G401 (cell line): ENCODE measurements at regions not wholly inside any gene's neighbourhood (a gene's known extent, or its start where the extent isn't known, plus 50 kb on each side); places are given as distances from the start of the nearest gene placed in this dataset.
"Not testable (repeated sequence)": the region's sequence is repeated elsewhere in the genome, so short reads cannot be mapped to it uniquely, and the experiment has no call there.

Experiments
- DNase-seq: peaks from one replicate; pipeline ENCODE4 v3.0.0-alpha.2; 2015; ENCODE audit warnings: low spot score
- in situ Hi-C: cut with HindIII; loops from 2 replicates; pipeline ENCODE4 v1.10.0; 2016; ENCODE audit warnings: low sequenced_read_pairs, mixed read lengths

- in situ Hi-C loops, result not testable (repeated sequence)
Observed at GRCh38 chr17:6373599-6373998, 61.3 kb downstream of the AIPL1 start.

GRCh38 chr17:6366221-6366666, 68.7 kb downstream of the AIPL1 start:
- no peak for DNase-seq
- in situ Hi-C loops, result no loop called here

More at GRCh38 chr17:6373599-6373998, 61.3 kb downstream of the AIPL1 start:
- not testable (repeated sequence) for DNase-seq

- DNase-seq, result no peak
- in situ Hi-C loops, result no loop called here
Observed at GRCh38 chr17:6365200-6365943, 69.5 kb downstream of the AIPL1 start.

DNA sequence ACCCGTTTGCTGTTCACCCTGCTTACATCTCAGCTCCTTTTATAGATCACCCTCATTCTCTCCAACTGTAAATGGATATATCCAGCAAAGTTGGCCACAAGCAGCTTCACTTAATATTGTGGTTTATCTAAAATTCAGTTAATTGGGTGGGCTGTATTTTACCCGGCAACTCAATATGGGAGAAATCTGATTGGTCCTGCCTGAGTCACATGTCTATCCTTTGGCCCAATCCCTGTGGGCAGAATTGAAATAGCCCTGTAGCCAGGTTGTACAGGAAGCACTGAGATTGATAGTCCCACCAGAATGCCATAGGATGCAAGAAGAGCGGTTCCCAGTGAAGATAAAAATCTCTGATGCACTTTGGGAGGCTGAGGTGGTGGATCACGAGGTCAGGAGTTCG, 73.2 kb downstream of the AIPL1 start:
- in situ Hi-C loops, result no loop called here
- DNase-seq, result no peak

DNA sequence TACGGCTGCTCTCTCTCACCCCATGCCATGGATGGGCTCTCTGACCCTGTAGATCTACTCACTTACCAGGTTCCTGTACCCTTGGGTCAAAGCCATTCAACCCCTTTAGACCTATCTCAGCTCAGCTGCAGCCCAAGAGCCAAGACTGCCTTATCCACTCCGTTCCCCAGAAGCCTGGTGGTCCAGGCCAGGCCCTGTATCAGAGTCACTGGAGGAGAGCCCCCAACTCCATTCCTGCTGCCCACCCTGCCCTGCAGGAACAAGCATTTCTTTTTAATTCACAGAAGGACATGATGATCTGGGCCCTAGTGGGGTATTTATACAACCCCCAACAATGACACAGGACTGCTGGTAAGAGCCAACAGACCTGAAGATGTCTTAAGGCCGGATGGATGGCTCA, 76.8 kb downstream of the AIPL1 start:
- DNase-seq, result no peak
- in situ Hi-C loops, result no loop called here

- in situ Hi-C loops, result no loop called here
- DNase-seq, result no peak
Observed at GRCh38 chr17:6356562-6356961, 78.4 kb downstream of the AIPL1 start.

DNA sequence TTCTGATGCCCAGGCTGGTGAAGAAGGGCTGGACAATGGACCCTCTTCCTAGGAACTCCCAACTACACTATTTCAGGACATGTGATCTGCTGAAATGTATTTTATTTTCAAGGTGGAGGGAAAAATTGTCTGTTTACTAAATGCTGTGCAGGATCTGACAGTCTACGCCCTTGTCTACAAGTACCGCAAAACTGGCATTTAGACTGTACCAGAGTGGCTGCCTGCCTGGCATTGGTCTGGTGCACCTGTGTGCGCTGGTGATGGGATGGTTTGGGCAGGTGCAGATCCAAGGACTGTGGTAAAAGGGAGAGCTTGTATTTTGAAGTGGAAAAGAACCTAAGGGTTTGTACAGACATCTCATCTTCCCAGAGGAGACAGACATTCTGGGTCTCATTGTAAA, 79.7 kb downstream of the AIPL1 start:
- in situ Hi-C loops, result no loop called here

GRCh38 chr17:6352801-6353560, 81.9 kb downstream of the AIPL1 start:
- in situ Hi-C loops, result no loop called here
- no peak for DNase-seq

More for the DNA sequence above, 79.7 kb downstream of the AIPL1 start:
- DNase-seq, result no peak

- in situ Hi-C loops, result no loop called here
- DNase-seq, result no peak
Observed at GRCh38 chr17:6352016-6352415, 82.9 kb downstream of the AIPL1 start.

DNA sequence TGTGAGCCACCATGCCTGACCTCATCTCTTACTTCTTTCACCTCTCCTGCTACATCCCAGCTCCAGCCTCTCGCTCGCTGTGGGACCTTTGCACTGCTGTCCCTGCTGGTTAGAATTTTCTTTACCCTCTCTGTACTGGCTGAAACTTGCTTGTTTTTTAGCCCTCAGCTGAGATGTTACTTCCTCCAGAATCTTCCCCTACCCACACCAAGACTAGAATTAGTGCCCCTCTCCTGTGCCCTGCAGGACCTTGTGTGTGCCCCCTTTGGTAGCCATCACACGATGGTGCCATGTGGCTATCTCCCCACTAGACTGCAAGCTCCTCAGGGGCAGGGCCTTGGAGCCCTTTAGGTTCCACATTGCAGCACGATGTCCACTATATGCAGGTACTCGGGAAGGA, 84.1 kb downstream of the AIPL1 start:
- in situ Hi-C loops, result no loop called here
- no peak for DNase-seq

DNA sequence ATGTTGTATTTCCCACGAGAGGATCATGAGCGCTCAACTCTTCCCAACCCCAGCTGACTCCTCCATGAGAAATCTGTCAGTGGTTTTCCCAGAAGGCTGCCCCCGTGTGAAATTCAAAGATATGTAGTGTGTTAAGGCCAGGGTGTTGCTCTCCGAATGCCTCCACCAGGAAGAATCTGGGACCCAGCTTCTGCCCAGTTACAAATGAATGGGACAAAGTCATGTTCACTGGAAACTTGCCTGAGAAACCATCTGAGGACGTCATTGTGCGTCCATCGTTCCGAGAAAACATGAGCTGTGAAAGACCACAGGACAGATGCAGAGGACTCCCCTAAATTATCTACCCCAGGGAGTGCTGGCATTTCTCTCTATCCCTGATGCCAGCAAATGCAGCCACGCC, 86.0 kb downstream of the AIPL1 start:
- in situ Hi-C loops, result no loop called here
- DNase-seq, result no peak

DNA sequence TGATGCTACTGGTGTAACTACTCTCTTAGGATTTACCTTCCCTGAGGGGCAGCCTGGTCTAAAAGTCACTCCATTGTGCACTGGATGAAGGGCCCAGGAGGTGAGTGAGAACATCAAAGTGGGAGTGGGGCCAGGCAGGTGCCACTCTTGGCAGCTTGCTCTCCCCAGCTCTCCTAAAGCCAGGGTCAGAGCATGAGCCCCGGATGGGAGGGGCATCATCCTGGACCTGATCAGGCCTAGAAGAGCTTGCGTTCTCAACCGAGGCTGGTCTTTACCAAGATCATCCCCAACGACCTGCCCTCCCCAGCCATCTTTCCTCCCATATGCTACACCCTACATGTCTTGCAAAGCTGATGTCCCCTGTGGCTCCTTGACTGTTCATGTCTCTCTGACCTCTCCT, 87.1 kb downstream of the AIPL1 start:
- no peak for DNase-seq
- in situ Hi-C loops, result no loop called here

GRCh38 chr17:6346986-6347385, 87.9 kb downstream of the AIPL1 start:
- no peak for DNase-seq
- in situ Hi-C loops, result no loop called here

DNA sequence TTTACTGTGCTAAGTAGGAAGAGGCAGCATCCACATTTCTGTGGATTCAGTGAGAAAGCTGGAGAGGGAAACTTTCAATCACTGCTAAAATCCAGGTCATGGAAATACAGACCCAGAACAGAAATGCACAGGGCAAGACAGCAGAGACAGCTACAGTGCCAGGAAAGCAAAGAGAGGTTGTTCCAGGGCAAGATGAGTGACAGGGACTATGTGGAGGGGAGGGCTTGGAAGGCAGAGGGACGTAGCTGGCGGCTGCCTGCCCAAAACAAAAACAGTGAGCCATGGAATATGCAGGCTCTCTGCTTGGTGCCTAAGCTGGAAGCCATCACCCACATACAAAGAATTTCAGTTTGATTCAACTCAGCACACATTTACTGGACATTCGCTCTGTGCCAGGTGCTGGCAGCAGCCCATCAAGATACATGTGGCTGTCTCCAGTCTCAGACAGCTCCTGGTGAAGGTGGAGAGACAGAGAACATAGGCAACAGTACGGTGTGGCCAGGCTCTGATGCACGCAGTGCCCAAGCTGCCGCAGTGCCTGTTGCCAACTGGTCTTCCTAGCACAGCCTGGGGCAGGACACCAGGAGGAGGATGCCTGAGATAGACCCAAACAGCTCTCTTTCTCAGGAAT, 88.7 kb downstream of the AIPL1 start:
- in situ Hi-C loops, result no loop called here
- DNase-seq, result peak; percentile 93

DNA sequence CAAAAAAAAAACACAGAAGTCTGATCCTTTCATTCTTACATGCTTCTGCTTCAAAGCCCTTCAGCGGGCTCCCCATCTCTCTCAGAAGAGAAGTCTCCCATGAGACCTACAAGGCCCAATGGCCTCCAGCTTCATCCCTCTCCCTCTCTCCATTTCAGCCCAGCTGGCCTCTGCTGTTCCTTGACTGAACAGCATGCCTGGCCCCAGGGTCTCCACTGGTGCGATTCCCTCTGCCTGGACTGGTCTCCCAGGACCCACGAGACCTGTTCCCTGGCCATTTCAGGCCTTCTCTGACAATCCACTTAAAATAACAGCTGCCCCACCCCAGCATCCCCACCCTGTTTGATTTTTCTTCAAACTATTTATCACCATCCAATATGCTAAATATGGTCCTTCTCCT, 91.2 kb downstream of the AIPL1 start:
- in situ Hi-C loops, result no loop called here
- no peak for DNase-seq

- DNase-seq, result no peak
- in situ Hi-C loops, result no loop called here
Observed at GRCh38 chr17:6343191-6343590, 91.7 kb downstream of the AIPL1 start.

DNA sequence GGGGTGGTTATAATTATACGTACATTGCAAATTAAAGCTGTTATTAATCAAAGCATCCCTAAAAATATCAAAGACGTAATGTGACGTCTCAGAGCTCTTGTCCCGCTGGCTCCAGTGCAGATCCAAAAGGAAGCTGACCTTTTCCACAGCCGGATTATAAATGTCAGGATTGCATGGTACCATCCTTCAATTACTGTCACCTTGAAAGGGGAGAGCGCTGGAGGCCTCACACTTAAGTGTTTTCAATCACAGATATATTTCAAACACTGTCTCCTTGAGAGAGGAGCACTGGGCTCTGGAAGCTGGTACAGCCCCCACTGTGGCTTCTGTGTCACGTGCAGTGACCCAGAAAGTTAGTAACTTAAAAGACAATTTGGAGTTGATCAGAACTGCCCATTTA, 94.2 kb downstream of the AIPL1 start:
- DNase-seq, result no peak

GRCh38 chr17:6334386-6334785, 100.5 kb downstream of the AIPL1 start:
- in situ Hi-C loops, result no loop called here
- DNase-seq, result no peak

More for the DNA sequence above, 94.2 kb downstream of the AIPL1 start:
- in situ Hi-C loops, result no loop called here

GRCh38 chr17:6330936-6331335, 104.0 kb downstream of the AIPL1 start:
- in situ Hi-C loops, result no loop called here
- no peak for DNase-seq

DNA sequence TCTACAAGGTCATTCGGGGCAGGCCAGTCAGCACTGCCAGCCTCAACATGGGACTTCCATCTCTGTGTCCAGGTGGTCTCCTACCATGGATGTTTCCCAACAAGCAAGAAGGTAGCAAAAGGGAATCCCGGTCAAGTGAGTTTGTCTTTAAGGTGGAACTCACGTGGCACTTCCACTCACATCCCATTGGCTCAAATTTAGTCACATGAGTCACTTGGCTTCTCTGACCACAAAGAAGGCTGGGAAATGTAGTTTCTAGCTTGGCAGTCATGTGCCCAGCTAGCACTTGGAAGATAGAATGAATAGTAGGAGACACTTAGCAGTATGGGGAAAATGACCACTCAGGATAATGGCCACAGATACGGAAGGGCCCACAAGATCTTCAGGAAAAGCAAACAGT, 106.6 kb downstream of the AIPL1 start:
- in situ Hi-C loops, result no loop called here
- DNase-seq, result no peak
